ENCODE measurements at regions not wholly inside any gene's neighbourhood (a gene's known extent, or its start where the extent isn't known, plus 50 kb on each side); places are given as distances from the start of the nearest gene placed in this dataset.

DNA sequence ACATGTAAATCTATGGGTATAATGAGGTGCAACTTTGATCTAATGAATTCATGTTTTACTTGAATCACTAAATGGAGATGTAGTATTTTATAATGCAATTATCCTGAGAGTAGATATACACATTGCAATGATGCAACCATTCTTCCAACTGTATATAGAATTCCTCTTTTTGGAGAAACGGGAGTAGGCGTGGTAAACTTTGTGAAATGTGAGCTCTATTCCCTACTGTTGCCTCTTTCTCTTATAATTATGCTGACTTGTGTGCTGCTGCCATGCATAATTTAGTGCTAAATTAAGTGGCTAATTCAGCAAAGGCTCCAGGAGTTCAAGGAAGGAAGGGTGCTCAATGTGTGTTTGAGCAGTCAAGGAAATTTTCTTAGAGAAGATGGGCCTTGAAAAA, 116.6 kb upstream of the SLC35B3 start:
- H3K27me3 Mint-ChIP-seq = no peaks in the 10 kb centered on the region
- CTCF ChIA-PET = no interaction called here
- H3K27ac Mint-ChIP-seq = no peak overlapping the region
- no peaks in the 10 kb centered on the region for H3K36me3 Mint-ChIP-seq
- no peaks in the 10 kb centered on the region for H3K9me3 Mint-ChIP-seq (ENCODE audit: low read depth)
- no peaks in the 10 kb centered on the region for H3K4me1 Mint-ChIP-seq
- ATAC-seq (no peak), DNase-seq (no peak)
- no peak overlapping the region for H3K4me3 Mint-ChIP-seq

DNA sequence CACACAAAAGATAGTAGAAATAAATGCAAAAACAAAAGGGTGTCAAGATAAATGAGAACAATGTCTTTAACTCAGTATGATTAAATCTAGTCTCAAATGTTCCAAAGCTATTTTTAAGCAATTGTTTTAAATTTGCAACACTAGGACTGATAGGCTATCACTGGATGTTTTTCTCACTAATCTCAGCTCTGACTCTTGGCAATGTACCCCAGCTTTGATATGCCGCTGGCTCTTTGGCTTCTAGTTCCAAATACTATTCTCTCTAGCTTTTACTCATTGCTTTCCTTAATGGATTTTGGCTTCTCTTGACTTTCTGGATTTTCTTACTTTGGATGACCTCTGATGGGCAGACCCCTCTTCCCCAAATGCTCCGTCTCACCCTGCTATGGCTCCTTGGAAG, 116.0 kb upstream of the SLC35B3 start:
- DNase-seq (no peak), ATAC-seq (no peak)
- H3K36me3 Mint-ChIP-seq = no peaks in the 10 kb centered on the region
- H3K9me3 Mint-ChIP-seq (ENCODE audit: low read depth) = no peaks in the 10 kb centered on the region
- H3K4me1 Mint-ChIP-seq = no peaks in the 10 kb centered on the region
- H3K27me3 Mint-ChIP-seq = no peaks in the 10 kb centered on the region
- no peak overlapping the region for H3K27ac Mint-ChIP-seq
- CTCF ChIA-PET = no interaction called here
- H3K4me3 Mint-ChIP-seq = no peak overlapping the region

DNA sequence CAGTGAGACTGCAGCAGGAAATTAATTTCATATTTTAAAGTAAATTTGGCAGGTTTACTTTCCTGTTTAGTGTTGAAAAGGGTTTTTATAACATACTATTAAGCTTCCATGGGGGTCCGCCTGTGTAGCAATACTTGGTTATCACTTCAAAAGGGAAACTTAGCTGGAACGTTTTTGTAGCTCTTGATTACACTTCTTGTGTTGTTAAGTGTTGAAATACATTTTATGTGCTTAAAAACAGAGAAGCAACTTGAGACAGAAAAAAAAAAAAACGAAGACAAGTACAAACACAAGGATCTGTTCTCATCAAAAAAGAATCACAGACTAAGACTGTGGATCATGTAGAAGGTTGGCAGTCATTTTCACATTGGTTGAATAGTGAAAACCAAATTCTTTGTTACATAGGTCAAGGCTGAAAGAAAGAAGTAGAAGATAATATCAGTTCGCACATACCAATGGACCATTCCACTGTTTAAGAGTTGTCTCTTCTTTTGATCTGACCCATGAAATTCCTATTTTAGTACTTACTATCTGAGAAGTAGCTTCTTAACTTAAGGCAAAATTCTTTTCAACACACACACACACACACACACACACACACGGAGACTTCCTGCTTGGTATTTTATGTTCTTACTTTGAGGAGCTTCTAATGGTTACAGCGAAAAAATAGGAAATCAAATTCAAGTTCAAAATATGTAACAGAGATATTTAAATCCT, 113.9 kb upstream of the SLC35B3 start:
- DNase-seq (no peak), ATAC-seq (no peak)
- H3K9me3 Mint-ChIP-seq (ENCODE audit: low read depth) = no peaks in the 10 kb centered on the region
- no peak overlapping the region for H3K4me3 Mint-ChIP-seq
- no peaks in the 10 kb centered on the region for H3K36me3 Mint-ChIP-seq
- no peaks in the 10 kb centered on the region for H3K27me3 Mint-ChIP-seq
- H3K4me1 Mint-ChIP-seq = no peaks in the 10 kb centered on the region
- CTCF ChIA-PET = interaction anchor here (1.3 kb wide), 1 partner anchor 11 kb away, joined by 3 read pairs; no protein-coding TSS in a partner anchor
- H3K27ac Mint-ChIP-seq = no peak overlapping the region

DNA sequence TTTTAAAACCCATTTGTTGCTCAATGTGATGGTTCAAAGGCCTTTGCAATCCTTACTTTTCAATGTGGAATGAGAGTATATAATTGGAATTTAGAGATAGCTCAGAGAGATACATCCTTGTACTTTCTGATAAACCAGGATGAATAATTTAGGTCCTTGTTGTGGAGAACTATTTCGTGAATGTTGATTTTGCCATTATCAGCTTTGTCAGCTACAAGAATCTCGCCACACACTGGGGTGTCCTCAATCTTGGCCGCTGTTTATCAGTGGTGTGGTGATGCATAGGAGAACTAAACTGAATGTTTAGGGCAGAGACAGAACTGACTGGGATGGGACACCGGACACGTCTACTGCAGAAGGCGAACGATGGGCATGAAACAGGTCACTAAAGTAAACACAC, 111.2 kb upstream of the SLC35B3 start:
- H3K9me3 Mint-ChIP-seq (ENCODE audit: low read depth) = no peaks in the 10 kb centered on the region
- H3K27ac Mint-ChIP-seq = no peak overlapping the region
- ATAC-seq (no peak), DNase-seq (no peak)
- no peak overlapping the region for H3K4me3 Mint-ChIP-seq
- no peaks in the 10 kb centered on the region for H3K36me3 Mint-ChIP-seq
- CTCF ChIA-PET = no interaction called here
- no peaks in the 10 kb centered on the region for H3K4me1 Mint-ChIP-seq
- no peaks in the 10 kb centered on the region for H3K27me3 Mint-ChIP-seq

DNA sequence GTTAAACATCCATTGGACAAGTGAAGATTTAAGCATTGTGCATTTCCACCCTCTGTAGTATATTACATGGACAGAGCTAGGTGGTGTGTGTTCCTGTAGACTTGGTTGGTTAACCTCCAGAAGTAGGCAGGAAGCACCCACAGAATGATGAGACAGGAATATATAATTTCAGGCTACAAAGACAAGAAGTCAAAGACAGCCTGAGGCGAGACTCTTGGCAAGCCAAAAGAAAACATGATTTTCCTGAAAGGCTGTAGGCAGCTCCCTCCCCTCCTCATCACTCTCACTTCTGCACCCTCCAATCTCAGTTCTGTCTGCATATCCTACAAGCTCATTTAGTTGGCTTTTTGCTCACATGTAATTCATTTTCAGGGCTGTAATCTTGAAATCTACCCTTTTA, 110.0 kb upstream of the SLC35B3 start:
- peaks cover 5% of the 10 kb centered on the region for H3K9me3 Mint-ChIP-seq (ENCODE audit: low read depth)
- DNase-seq (no peak), ATAC-seq (no peak)
- H3K4me3 Mint-ChIP-seq = no peak overlapping the region
- no peaks in the 10 kb centered on the region for H3K36me3 Mint-ChIP-seq
- no peak overlapping the region for H3K27ac Mint-ChIP-seq
- CTCF ChIA-PET = no interaction called here
- no peaks in the 10 kb centered on the region for H3K27me3 Mint-ChIP-seq
- no peaks in the 10 kb centered on the region for H3K4me1 Mint-ChIP-seq

DNA sequence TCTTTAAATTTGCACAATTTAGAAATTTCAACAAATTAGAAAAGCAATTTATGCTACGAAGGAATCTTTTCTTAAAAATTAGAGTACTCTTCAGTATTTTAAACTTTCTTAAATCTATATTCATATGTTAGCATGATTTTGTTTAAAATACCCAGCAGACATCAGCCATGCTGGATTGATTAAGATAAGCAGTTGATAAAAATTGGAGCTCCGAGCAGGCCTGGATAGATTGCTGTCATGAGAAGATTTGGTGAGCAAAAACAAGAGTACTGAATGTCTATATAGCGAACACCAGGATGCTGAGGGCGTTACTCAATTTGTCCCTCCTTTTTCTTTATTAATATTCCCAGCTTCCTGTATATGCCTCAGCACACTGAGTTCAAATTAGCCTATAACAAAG, 108.4 kb upstream of the SLC35B3 start:
- no peaks in the 10 kb centered on the region for H3K4me1 Mint-ChIP-seq
- DNase-seq (no peak), ATAC-seq (no peak)
- H3K4me3 Mint-ChIP-seq = no peak overlapping the region
- H3K27ac Mint-ChIP-seq = no peak overlapping the region
- H3K9me3 Mint-ChIP-seq (ENCODE audit: low read depth) = peaks cover 8% of the 10 kb centered on the region
- no peaks in the 10 kb centered on the region for H3K27me3 Mint-ChIP-seq
- H3K36me3 Mint-ChIP-seq = no peaks in the 10 kb centered on the region
- CTCF ChIA-PET = no interaction called here

DNA sequence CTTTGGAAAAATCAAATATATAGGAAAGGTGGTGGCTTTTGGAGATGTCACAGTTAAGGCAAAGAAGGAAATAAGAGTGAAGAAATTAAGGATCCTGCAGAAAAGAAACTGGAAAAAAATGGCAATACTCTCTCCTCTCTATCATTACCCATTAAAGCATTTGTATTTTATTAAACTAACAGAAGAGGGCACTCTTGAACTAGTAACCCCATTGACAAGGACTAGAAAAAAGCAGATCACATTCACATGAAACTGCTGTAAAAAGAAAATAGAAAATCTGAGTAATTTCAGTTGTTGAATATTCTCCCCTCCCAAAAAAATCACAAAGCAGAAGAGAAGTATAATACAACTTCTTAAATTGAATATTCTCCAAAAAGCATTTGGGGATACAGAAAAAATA, 104.1 kb upstream of the SLC35B3 start:
- no peaks in the 10 kb centered on the region for H3K4me1 Mint-ChIP-seq
- no peaks in the 10 kb centered on the region for H3K36me3 Mint-ChIP-seq
- CTCF ChIA-PET = no interaction called here
- H3K9me3 Mint-ChIP-seq (ENCODE audit: low read depth) = peaks cover 8% of the 10 kb centered on the region
- no peak overlapping the region for H3K4me3 Mint-ChIP-seq
- DNase-seq = no peak
- H3K27me3 Mint-ChIP-seq = no peaks in the 10 kb centered on the region
- H3K27ac Mint-ChIP-seq = no peak overlapping the region
- ATAC-seq = no peak

DNA sequence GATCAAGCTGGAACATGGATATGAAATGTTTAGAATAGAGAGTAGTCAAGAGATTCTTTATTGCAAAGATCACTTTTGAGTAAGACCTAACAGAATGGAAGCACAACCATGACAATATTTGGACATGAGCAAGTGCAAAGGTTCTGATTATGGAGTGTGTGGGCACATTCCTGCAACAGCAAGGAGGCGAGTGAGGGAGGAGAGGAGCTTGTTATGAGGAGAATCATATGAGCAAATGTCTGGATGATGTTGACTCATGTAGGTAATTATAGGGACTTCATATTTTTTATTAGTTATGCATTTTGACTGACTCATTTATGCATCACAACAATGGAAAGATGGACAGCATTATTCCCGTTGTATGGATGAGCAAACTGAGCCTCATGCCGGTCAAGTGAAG, 100.8 kb upstream of the SLC35B3 start:
- H3K27me3 Mint-ChIP-seq = no peaks in the 10 kb centered on the region
- no peak overlapping the region for H3K4me3 Mint-ChIP-seq
- no peak for DNase-seq
- peaks cover 9% of the 10 kb centered on the region for H3K9me3 Mint-ChIP-seq (ENCODE audit: low read depth)
- H3K36me3 Mint-ChIP-seq = no peaks in the 10 kb centered on the region
- H3K4me1 Mint-ChIP-seq = no peaks in the 10 kb centered on the region
- no peak for ATAC-seq
- CTCF ChIA-PET = no interaction called here
- no peak overlapping the region for H3K27ac Mint-ChIP-seq

DNA sequence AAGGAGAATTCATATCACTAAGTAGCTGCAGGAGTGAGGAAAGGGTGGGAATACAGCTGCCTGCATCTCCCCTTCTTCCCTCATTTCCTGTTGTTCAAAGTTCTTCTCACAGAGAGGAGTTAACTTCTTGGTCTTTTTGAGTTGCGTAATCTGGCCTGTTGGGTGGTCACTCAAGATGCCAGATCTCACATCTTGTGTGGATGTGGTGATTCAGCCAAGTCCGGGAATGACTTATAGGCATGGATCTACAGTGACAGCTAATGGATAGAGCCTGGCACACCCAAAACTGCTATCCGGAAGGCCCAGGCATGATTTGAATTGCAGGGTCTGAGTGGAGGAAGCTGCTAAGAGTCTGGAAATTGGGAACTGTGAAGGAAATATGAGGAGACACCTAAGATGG, 100.2 kb upstream of the SLC35B3 start:
- no peaks in the 10 kb centered on the region for H3K27me3 Mint-ChIP-seq
- no peak overlapping the region for H3K27ac Mint-ChIP-seq
- no peaks in the 10 kb centered on the region for H3K4me1 Mint-ChIP-seq
- no peak for DNase-seq
- H3K4me3 Mint-ChIP-seq = no peak overlapping the region
- no peak for ATAC-seq
- CTCF ChIA-PET = no interaction called here
- H3K9me3 Mint-ChIP-seq (ENCODE audit: low read depth) = peaks cover 6% of the 10 kb centered on the region
- no peaks in the 10 kb centered on the region for H3K36me3 Mint-ChIP-seq

DNA sequence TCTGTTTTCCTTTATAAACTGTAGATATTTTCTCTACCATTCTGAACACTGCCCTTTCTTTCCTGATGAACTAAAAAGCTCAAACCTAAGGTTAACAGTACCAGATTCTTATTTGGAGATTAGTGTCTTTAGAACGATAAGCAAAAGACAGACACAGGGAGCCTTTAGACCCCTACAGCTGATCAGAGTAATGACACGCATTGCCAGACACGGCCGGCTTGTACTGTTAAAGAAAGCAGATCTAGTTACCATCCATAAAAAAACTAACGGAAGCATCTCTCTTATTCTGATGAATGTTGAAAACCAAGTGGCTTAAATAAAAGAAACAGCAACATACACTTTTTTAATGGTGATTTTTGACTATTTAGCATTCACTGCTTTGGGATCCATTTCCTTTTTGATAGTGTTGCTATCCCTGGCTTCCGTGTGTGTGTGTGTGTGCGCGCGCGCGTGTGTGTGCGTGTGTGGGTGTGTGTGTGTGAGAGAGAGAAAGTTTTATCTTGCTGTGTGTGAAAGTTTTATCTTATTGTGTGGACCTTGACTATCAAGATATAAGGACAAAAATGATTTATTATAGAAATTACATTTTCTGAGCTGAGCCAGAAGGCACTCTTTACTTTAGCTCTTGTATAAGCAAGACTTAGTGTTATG, 95.6 kb upstream of the SLC35B3 start:
- no peak for ATAC-seq
- Mint-ChIP-seq H3K27ac (no peak overlapping the region), H3K4me3 (no peak overlapping the region), H3K36me3 (no peaks in the 10 kb centered on the region), H3K27me3 (no peaks in the 10 kb centered on the region), H3K4me1 (no peaks in the 10 kb centered on the region), H3K9me3 (ENCODE audit: low read depth) (peaks cover 2% of the 10 kb centered on the region)
- CTCF ChIA-PET = no interaction called here
- no peak for DNase-seq

DNA sequence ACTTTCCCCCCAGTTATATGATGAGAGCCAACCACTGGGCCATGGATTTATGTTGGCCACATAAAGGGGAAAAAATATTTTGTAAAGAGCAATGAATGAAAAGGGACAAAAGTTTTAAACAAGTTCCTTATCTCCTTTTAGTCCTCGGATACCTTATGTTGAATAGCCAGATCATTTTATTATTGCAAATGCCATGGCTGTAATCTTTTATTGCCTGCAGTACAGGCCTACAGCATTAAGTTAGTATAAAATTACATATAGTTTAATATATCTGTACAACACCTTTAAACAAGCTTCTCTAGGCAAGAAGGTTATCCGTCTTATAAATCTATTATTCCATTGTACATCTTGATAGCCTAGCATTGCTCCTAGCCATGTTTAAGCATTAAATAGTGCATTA, 93.9 kb upstream of the SLC35B3 start:
- Mint-ChIP-seq H3K36me3 (no peaks in the 10 kb centered on the region), H3K27me3 (no peaks in the 10 kb centered on the region), H3K4me1 (no peaks in the 10 kb centered on the region), H3K4me3 (no peak overlapping the region), H3K9me3 (ENCODE audit: low read depth) (peaks cover 2% of the 10 kb centered on the region), H3K27ac (no peak overlapping the region)
- ATAC-seq (no peak), DNase-seq (no peak)
- CTCF ChIA-PET = no interaction called here

DNA sequence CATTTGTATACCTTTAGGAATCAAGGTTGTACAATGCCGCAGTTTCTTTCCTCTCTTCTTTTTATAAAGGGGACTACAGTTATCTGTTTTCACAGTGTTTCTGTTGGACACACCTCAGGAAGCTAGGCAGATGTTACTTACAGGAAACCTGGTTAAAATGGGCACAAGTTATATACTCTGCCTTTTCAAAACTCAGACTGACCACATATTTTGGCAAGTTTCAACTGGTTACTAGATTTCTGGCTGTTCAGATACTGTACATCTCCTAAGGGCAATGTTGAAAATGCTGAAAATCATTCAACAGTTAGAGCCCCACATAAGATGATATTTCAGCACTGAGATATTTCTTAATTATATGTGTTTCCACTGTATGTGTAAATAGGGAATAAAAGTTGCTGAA, 92.5 kb upstream of the SLC35B3 start:
- DNase-seq (no peak), ATAC-seq (no peak)
- Mint-ChIP-seq H3K27me3 (no peaks in the 10 kb centered on the region), H3K36me3 (no peaks in the 10 kb centered on the region), H3K27ac (no peak overlapping the region), H3K4me3 (no peak overlapping the region), H3K9me3 (ENCODE audit: low read depth) (peaks cover 3% of the 10 kb centered on the region), H3K4me1 (no peaks in the 10 kb centered on the region)
- CTCF ChIA-PET = no interaction called here

DNA sequence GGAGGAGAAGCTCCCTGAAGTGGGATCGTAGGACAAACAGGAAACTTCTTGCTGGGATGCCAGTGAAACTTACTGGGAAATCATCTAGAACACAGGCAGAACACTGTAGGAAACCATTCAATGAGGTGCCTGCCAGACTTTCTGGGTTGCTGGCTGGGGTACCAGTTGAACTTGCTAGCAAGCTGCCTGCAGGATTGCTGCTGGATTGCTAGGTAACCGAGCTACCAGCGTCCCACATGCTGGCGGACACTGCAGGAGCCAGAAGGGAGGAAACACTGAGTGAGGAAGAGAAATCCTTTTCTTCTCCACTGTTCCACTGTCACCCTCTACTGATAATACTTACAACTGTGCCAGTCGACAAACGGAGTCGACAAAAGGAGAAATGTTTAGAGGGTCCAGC, 91.3 kb upstream of the SLC35B3 start:
- ATAC-seq = no peak
- H3K9me3 Mint-ChIP-seq (ENCODE audit: low read depth) = peaks cover 5% of the 10 kb centered on the region
- DNase-seq = no peak
- no peaks in the 10 kb centered on the region for H3K4me1 Mint-ChIP-seq
- CTCF ChIA-PET = no interaction called here
- H3K27me3 Mint-ChIP-seq = no peaks in the 10 kb centered on the region
- H3K36me3 Mint-ChIP-seq = no peaks in the 10 kb centered on the region
- no peak overlapping the region for H3K27ac Mint-ChIP-seq
- H3K4me3 Mint-ChIP-seq = no peak overlapping the region

DNA sequence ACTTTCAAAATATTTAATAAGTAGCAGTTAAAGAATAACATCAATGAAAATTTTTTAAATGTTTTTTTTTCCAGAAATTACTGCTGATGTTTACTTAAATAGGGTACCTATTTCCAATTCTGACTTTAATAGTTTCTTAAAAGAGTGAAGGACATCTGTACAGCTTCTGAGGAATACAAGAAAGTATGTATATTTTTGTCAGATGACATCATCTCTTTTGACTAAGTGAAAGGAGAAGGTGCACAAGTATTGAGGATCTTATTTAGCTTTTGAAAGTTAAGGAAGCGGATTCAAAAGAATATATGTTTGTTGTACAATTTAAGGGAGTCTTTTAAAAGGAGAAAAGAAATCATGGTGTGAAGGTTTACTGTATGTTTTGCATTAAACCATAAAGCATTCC, 90.0 kb upstream of the SLC35B3 start:
- H3K4me3 Mint-ChIP-seq = no peak overlapping the region
- CTCF ChIA-PET = no interaction called here
- DNase-seq (no peak), ATAC-seq (no peak)
- H3K27me3 Mint-ChIP-seq = no peaks in the 10 kb centered on the region
- H3K27ac Mint-ChIP-seq = no peak overlapping the region
- H3K36me3 Mint-ChIP-seq = no peaks in the 10 kb centered on the region
- H3K9me3 Mint-ChIP-seq (ENCODE audit: low read depth) = peaks cover 3% of the 10 kb centered on the region
- H3K4me1 Mint-ChIP-seq = no peaks in the 10 kb centered on the region

DNA sequence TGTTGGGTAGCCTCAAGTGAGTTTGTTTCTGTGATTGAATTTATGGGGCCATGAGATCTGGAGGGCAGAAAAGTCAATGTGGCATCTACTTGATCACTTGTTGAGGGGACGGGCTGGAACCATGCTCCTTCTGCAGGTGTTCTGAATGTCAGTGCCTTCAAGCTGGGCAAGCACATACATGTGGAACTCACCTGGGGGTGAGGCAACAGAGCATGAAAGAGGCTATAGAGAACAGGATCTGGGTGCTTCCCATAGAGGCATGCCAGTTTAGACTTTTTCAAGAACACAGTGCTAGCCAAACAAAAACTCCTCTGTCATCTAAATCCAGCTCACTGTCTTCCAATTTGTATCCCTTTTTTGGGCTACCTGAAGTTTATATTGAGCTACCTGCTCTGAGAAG, 77.8 kb upstream of the SLC35B3 start:
- H3K9me3 Mint-ChIP-seq (ENCODE audit: low read depth) = peaks cover 2% of the 10 kb centered on the region
- no peaks in the 10 kb centered on the region for H3K4me1 Mint-ChIP-seq
- H3K27me3 Mint-ChIP-seq = no peaks in the 10 kb centered on the region
- CTCF ChIA-PET = no interaction called here
- H3K27ac Mint-ChIP-seq = no peak overlapping the region
- H3K4me3 Mint-ChIP-seq = no peak overlapping the region
- no peaks in the 10 kb centered on the region for H3K36me3 Mint-ChIP-seq
- no peak for DNase-seq
- no peak for ATAC-seq

Measured in activated CD8-positive, alpha-beta memory T cell treated with anti-CD3 and anti-CD28 coated beads, Interleukin-2, amount 10 ng/mL, durations not matched to agents 7 days and 5 days (primary cell).